WI38 (cell line): ENCODE measurements at regions not wholly inside any gene's neighbourhood (a gene's known extent, or its start where the extent isn't known, plus 50 kb on each side); places are given as distances from the start of the nearest gene placed in this dataset.

ENCODE experiments used
- H3K4me3 ChIP-seq: 2 replicates; pipeline ENCODE4 v1.5.1; 2011; ENCODE audit warnings: low read depth, mild to moderate bottlenecking, control low read depth, low read length
- TF ChIP-seq, protein P1 (sequence below): IDR thresholded peaks from 2 replicates; pipeline ENCODE4 v1.5.1; 2012; ENCODE audit warnings: low read depth, mild to moderate bottlenecking, control low read depth, low read length

DNA sequence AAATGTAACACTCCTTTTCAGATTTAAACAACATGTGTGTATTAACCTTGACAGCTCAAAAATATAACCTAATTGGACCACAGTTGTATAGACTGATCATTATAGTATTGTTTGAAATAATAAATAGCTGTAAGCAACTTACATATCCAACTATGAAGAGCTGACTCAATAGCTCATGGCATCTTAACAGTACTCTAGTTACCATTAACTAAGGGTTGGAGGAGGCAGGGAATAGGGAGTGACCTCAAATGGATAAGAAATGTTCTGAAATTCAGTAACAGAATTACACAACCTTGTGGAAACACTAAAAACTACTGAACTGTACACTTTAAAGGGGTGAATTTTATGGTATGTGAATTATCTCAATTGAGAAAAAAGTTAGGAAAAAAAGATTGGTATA is 136.5 kb upstream of the CPEB2 start:
- no peak overlapping the region for H3K4me3 ChIP-seq
- TF ChIP-seq, protein P1, sequence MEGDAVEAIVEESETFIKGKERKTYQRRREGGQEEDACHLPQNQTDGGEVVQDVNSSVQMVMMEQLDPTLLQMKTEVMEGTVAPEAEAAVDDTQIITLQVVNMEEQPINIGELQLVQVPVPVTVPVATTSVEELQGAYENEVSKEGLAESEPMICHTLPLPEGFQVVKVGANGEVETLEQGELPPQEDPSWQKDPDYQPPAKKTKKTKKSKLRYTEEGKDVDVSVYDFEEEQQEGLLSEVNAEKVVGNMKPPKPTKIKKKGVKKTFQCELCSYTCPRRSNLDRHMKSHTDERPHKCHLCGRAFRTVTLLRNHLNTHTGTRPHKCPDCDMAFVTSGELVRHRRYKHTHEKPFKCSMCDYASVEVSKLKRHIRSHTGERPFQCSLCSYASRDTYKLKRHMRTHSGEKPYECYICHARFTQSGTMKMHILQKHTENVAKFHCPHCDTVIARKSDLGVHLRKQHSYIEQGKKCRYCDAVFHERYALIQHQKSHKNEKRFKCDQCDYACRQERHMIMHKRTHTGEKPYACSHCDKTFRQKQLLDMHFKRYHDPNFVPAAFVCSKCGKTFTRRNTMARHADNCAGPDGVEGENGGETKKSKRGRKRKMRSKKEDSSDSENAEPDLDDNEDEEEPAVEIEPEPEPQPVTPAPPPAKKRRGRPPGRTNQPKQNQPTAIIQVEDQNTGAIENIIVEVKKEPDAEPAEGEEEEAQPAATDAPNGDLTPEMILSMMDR = no peak

DNA sequence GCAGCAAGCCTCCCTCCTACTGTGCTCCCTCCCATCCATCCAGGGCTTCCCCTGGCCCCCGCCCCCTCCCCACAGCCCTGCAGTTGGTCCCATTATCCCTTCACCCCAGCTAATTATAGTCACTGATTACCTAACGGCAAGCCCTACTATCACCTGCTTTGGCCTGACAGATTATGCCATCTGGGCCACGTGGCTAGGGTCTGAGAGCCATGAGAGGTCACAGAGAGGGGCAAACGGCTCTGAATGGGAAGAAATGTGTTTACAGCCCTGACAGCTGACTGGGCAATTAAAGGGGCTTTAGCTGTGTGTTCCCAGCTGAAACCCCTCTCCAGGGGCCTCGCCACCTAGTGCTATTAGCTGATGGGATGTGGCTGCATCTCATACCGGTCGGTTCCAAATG is 134.4 kb upstream of the CPEB2 start:
- TF ChIP-seq, protein P1 = no peak
- H3K4me3 ChIP-seq = no peak overlapping the region

DNA sequence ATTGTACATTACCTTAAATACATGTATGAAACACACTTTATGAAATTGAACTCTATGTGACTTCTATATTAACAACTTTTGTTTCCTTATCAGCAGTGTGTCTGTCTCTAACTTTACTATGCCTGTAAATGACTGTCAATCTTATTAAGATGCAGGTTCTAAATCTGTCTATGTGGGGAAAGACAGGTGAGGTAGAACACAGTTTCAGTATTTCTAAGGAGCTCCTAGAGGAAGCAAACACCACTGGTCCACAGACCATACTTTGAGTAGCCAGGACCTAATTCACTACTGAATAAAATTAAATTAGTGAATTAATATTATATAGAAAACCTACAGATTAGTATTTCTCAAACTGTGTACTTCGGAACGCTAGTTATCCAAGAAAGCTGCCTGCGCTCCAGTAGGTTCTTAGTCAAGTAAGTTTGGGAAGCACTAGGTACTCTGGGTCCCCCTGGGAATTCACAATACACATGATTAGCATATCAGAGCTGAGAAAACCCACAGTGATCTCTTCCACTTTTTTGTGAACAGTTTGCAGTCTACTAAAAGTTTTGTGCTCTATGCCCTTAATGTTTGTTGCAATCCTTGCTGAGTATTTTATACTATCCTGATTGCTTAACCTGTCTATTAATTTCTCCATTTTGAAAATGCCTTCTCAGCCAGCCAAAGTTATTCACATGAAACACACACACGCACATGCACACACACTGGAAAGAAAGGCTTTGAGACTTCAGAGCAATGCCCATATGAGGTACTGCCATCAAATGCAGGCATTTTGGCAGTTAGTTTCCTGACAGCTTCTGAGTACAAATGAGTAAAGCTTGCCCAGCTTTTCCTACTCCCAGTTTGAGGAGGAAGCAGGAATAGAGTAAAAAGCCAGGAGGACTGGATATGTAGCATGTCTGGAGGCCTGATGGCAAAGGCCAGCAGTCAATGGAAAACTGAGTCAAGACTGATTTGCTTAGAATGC is 133.6 kb upstream of the CPEB2 start:
- no peak overlapping the region for H3K4me3 ChIP-seq
- TF ChIP-seq, protein P1 = no peak

DNA sequence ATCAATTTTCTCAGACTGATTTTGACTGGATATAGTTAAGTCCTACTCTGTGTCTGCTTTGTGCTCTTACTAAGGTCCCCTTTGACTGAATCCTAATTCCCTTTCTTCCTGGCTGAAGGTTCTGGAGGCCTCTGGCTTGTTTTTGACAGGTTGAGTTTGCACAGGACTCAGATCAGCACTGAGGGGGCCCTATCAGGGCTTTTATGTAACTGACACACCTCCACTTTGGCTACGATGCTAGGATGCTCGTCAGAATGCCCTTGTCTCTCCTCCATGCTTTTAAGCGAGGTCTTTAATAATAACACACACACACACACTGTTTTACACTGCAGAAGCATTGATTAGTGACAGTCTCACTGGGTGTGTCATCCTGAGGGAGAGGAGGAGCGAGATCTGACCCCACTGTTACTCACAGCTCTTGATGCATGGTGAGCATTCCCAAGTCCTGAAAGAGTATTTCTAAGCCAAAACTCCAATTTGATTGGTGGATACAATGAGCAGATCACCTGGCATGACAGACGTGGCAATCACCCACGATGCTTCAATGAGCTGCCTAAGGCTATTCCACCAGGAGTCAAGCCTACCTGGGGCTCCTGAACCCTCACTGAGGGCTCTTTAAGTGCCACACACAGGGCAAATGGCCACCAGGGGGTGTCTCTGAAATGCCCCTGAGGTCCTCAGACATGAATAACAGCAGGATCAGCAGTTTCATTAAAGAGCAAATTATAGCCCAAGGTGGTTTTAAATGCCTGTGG is 130.4 kb upstream of the CPEB2 start:
- TF ChIP-seq, protein P1 = no peak
- no peak overlapping the region for H3K4me3 ChIP-seq

DNA sequence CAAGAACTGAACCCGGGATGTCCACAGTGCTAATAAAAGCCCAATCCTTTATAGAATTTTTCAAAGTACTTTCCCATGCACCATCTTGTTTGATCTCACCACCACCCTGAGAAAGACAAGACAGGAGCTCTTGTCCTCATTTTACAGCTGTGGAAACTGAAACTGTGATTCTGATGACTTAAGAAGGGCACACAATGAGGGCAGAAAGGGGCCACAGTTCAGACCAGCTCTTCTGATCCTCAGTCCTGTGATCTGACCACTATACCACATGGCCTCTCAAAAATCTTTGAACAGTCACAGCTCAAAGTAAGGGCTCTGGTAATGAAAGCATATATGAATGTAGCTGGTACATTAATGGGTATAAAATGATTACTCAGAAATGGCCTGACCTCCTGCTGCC is 127.3 kb upstream of the CPEB2 start:
- H3K4me3 ChIP-seq = no peak overlapping the region
- TF ChIP-seq, protein P1 = no peak

DNA sequence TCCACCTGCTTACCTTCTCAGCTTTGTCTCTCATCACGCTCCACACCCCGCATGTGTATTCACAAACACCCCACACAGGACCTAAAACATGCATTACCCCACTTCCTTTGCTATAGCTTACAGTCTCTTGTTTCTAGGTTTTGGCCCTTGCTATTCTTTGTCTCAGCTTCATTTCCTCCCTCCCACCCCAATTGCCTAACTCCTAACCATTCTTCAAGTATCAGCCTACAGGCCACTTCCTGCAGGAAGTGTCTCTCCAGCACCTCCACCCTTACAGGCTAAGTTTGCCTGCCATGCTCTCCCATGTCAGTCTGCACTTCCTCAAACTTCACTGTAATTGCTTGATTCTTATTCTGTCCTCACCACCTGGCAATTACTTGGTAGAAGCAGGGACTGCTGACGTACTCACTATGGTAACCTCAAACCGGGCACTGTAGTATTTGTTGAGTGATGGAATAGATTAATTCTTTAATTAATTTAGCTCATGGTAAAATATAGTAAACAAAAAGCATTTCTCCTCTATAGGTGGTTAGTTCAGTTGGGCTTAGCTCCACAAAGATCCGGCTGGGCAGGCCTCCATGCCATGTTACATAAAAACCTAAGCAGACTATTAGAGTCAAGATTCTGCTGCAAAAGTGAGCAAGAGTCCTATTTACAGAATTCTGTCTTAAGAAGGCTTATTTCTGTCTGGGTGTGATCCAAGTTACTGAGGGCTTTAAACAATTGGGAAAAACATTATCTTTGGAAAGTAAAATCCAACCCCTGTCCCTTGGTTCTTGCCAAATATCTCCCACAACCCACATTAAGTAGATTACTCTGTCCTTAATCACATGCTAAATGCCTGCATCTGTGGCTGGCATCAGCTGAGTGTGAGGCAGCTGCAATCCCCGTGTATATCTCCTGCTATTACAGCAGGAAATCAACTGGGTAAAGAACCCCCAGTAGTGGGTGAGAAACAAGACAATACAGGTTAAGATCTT is 124.7 kb upstream of the CPEB2 start:
- TF ChIP-seq, protein P1 = no peak
- H3K4me3 ChIP-seq = no peak overlapping the region
